GM18867 (cell line): ENCODE measurements at regions not wholly inside any gene's neighbourhood (a gene's known extent, or its start where the extent isn't known, plus 50 kb on each side); places are given as distances from the start of the nearest gene placed in this dataset.
"Not testable (repeated sequence)": the region's sequence is repeated elsewhere in the genome, so short reads cannot be mapped to it uniquely, and the experiment has no call there.

Experiments
- ATAC-seq: cut with Tn5 transposase; IDR thresholded peaks from one replicate; pipeline ENCODE4 v1.9.1; 2021; ENCODE audit warnings: mild to moderate bottlenecking, moderate library complexity; ENCODE audit not compliant: unreplicated experiment

- no peak for ATAC-seq
Observed at GRCh38 chr21:22253761-22254160, 1255.6 kb downstream of the NCAM2 start.

GRCh38 chr21:22258821-22259220 lies 1260.6 kb downstream of the NCAM2 start:
- ATAC-seq, result no peak

DNA sequence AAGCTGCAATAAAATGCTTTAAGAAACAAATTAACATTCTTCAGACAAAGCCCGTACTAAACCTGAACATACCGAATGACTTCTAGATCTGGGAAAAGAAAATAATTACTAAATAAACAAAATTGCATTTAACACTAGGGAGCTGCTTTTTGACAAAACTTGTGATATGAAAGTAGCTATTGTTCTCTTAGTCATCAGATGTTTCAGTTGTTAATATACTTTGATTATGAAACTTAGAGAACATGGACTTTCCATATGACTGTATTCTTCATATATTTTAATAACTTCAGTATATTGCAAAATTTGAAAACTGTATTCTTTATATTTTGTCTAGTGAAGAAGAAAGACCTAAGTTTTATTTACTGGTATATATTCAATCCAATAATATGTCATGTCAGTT lies 1262.1 kb downstream of the NCAM2 start:
- ATAC-seq, result no peak

DNA sequence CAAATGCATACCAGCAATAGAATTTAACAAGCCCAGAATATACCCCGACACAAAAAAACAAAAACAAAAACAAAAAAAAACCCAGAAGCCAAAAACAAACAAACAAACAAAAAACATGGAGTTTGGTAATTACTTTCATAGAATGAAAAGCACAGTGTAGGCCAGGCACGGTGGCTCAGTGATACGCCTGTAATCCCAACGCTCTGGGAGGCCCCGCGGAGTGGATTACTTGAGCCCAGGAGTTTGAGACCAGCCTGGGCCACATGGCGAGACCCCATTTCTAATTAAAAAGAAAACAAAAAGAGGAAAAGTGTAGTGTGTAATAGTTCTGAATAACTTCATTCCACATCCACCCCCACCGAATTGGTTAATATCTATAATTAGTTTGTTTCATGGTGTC lies 1265.7 kb downstream of the NCAM2 start:
- no peak for ATAC-seq

GRCh38 chr21:22277341-22277740 lies 1279.1 kb downstream of the NCAM2 start:
- ATAC-seq, result no peak

GRCh38 chr21:22278366-22278765 lies 1280.2 kb downstream of the NCAM2 start:
- ATAC-seq, result no peak

GRCh38 chr21:22280851-22281250 lies 1282.6 kb downstream of the NCAM2 start:
- ATAC-seq, result no peak

DNA sequence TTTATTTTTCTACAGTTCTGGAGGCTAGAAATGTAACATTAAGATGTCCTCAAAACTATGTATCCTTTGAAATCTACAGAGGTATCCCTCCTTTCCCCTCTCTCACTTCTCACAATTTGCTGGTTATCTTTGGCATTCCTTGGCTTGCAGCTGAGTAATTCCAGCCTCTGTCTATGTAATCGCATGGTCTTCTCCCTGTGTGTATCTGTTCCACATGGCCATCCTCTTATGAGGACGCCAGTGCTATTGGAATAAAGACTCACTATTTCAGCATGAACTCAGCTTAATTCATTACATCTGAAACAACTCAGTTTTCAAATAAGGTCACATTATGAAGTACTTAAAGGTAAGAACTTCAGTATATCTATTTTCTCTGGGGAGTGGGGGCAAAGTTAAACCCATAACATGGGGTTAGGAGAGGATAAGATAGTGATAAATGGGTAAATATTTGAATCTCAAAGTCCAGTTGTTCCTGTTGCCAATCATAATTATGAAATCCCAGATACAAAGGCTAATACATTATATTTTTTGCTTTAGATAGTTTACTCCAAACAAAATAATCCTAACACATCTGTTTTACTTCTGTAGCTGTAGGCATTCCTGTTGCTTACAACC lies 1290.8 kb downstream of the NCAM2 start:
- ATAC-seq, result no peak

GRCh38 chr21:22292144-22292543 lies 1293.9 kb downstream of the NCAM2 start:
- no peak for ATAC-seq

GRCh38 chr21:22297575-22297974 lies 1299.4 kb downstream of the NCAM2 start:
- ATAC-seq, result no peak

GRCh38 chr21:22311741-22312462 lies 1313.7 kb downstream of the NCAM2 start:
- ATAC-seq, result no peak

DNA sequence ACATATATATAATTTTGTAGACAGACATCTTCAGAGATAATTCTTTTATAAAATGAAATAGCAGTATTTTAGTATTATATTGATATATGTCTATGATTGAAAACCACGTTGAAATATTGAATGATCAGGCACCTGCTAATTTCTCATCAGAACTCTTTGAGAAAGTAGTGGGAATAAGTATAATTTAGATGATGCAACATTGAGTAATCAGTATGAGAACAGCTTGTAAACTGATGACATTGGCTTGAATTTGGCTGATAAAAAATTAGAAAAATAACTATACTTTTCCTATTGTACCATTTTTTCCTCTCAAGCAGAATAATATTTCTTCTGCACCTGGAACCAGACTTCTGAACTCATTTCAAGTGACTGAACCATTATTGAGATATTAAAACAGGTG lies 1316.8 kb downstream of the NCAM2 start:
- no peak for ATAC-seq

DNA sequence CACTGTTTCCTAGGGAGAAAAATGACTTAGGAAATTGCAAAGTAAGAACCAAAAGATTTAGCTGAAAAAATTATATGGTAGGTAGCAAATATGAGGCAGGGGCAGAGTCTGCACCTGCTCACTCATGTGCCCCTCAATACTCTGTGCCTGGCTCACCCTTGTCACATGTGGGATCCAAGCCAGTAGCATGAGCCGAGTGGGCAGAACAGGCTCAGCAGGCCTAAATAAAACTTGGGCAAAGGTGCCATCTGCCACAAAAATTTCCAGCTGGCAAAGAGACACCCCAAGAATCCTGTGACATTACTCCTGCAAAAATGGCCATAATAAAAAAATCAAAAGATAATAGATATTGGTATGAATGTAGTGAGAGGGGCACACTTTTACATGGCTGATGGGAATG lies 1321.2 kb downstream of the NCAM2 start:
- ATAC-seq, result no peak

DNA sequence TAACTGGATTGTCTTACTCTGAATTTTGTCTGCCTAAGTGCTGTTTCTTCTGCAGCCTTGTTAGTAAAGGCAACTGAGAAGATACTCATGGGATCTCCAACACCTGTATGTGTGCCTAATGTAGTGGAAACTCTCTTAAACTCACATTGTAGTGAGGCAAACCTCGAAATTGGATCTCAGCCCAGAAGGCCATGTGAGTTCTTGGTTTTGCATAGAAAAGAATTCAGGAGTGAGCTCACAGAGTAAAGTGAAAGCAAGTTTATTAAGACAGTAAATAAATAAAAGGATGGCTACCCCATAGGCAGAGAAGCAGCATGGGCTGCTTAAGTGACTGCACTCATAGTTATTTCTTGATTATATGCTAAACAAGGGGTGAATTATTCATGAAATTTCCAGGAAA lies 1344.7 kb downstream of the NCAM2 start:
- ATAC-seq, result no peak

GRCh38 chr21:22343303-22343702 lies 1345.1 kb downstream of the NCAM2 start:
- no peak for ATAC-seq

GRCh38 chr21:22343721-22344120 lies 1345.5 kb downstream of the NCAM2 start:
- ATAC-seq, result no peak

- ATAC-seq, result no peak
Observed at GRCh38 chr21:22345624-22346023, 1347.4 kb downstream of the NCAM2 start.

DNA sequence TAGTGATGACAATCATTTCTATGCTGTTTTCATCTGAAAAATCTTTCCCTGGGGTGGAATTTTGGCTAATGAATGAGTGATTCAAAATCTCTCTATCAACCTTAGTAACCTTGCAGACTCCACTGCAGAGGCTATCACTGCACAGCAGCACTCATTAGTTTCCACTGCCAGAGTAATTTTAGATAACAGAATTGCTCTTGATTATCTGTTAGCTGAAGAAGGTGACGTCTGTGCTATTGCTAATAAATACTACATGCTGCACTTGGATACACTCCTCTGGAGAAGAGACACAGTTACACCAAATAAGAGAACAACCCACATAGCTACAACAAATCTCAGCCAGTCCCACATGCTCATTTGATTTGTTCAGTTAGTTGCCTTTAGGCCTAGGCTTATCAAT lies 1348.4 kb downstream of the NCAM2 start:
- no peak for ATAC-seq

DNA sequence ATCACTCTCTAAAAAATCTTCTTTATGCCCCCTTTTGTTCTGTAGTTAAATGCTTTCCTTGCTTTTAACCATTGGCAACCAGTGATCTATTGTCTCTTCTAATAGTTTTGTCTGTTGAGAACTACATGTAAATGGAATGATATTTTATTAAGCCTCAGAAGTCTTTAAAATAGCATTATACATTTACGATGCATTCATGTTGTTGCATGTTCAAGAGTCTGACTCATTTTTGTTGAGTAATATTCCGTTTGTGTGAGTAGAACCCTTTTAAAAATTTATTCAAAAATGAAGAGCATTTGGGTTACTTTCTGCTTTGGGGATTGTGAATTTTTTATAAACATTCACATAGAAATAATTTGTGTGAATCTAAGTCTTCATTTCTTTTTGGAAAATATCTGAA lies 1352.9 kb downstream of the NCAM2 start:
- ATAC-seq, result no peak

GRCh38 chr21:22352088-22352487 lies 1353.9 kb downstream of the NCAM2 start:
- no peak for ATAC-seq

- no peak for ATAC-seq
Observed at GRCh38 chr21:22355949-22356348, 1357.7 kb downstream of the NCAM2 start.

DNA sequence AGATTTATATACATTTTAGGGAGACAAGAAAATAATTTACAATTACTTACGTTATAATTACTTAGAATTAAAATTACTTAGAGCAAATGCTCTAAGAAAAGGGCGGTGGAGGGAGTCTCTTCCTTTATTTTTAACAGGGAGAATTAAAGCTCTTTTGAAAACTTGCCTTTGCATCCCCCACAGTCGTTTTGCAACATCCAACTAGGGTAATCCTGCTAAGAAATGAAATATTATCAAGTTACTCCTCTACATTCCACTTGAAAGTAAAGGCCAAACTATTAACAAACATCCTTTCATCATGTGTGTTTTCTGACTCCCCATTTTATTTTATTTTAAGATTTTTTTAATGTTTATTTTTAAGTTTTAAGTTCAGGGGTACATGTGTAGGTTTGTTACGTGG lies 1358.5 kb downstream of the NCAM2 start:
- no peak for ATAC-seq

DNA sequence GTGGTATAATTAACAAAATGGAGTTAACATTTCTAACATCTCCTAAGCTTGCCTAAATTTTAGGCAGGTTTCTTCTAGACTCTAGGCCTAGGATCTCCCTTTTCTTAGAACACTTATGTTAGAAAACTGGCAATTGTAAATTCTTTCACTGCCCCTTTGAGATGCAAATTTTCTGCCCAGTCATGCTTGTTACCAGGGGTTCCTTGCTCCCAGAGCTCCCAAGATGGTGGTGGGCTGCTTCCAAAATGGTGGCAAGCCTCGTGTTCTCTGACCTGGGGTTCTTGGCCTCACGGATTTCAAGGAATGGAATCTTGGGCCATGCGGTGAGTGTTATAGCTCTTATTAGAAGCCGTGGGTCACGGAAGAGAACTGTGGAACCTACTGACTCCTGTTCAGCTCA lies 1361.4 kb downstream of the NCAM2 start:
- ATAC-seq, result not testable (repeated sequence)
